ENCODE measurements at regions not wholly inside any gene's neighbourhood (a gene's known extent, or its start where the extent isn't known, plus 50 kb on each side); places are given as distances from the start of the nearest gene placed in this dataset.

DNA sequence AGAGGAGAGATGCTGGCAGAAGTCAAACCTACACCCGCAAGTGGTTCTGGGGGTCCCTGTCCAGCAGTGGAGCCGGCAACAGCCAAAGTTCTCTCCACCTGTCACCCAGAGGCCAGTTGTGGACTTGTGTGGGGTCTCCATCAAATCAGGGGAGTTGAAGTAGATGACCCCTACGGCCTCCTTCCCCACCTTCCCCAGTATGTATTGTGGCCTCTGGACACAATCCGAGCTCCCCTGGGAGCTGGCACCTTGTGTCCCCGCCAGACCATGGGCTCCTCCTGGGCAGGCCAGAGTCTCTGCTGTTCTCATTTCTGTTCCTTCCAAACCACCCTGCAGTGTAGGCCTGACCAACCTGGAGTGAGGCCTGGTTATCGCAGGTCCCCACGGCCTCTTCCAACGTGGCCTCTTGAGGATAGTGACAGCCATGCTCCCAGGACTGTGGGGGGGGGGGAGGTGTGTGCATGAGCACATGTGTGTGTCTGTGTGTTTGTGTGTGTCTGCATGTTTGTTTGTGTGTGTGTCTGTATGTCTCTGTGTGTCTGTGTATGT is 246.4 kb downstream of the MATN1 start:
- WGBS, 2 experiments (ENCODE audit: insufficient coverage in 1 of 2, insufficient read length in 1 of 2), result 80 to 96% methylated on average over 1 to 8 of the region's 8 CpGs
- Histone ChIP-seq H3K27me3 (ENCODE audit: control insufficient read depth, insufficient read depth, low read length, poor library complexity, severe bottlenecking) (no peaks in the 10 kb centered on the region), H3K4me1 (ENCODE audit: control insufficient read depth, insufficient read depth, low read length) (no peaks in the 10 kb centered on the region), H3K4me3 (ENCODE audit: low read length) (no peak overlapping the region), H3K9ac (ENCODE audit: extremely low read depth, low read length, poor library complexity, severe bottlenecking) (no peak overlapping the region), H3K27ac (ENCODE audit: low read depth, low read length) (no peak overlapping the region), H3K36me3 (ENCODE audit: control insufficient read depth, insufficient read depth, low read length) (no peaks in the 10 kb centered on the region), H3K9me3 (ENCODE audit: control insufficient read depth, low read length) (peaks cover 19% of the 10 kb centered on the region)
- no peak overlapping the region for H3K4me3 Mint-ChIP-seq
- no peak for DNase-seq
- no peak for TF ChIP-seq CTCF (conservative IDR thresholded peaks at IDR 0.05)
- H3K36me3 Mint-ChIP-seq (ENCODE audit: low read depth), result peaks cover 2% of the 10 kb centered on the region
- H3K27ac Mint-ChIP-seq, result no peak overlapping the region
- peaks cover 18% of the 10 kb centered on the region for H3K27me3 Mint-ChIP-seq (ENCODE audit: insufficient read depth)
- no peaks in the 10 kb centered on the region for H3K4me1 Mint-ChIP-seq
- H3K9me3 Mint-ChIP-seq, result peaks cover 25% of the 10 kb centered on the region

- no peaks in the 10 kb centered on the region for H3K4me1 Mint-ChIP-seq
- TF ChIP-seq CTCF (conservative IDR thresholded peaks at IDR 0.05), result no peak
- H3K9me3 ChIP-seq (ENCODE audit: control insufficient read depth, low read length), result peaks cover 14% of the 10 kb centered on the region
- H3K27ac ChIP-seq (ENCODE audit: low read depth, low read length), result no peak overlapping the region
- H3K4me3 Mint-ChIP-seq, result no peak overlapping the region
- 67 to 79% methylated on average over 6 of the region's 6 CpGs for WGBS, 2 experiments (ENCODE audit: insufficient coverage in 1 of 2, insufficient read length in 1 of 2)
- H3K4me3 ChIP-seq (ENCODE audit: low read length), result no peak overlapping the region
- DNase-seq, result no peak
- H3K9me3 Mint-ChIP-seq, result peaks cover 19% of the 10 kb centered on the region
- H3K9ac ChIP-seq (ENCODE audit: extremely low read depth, low read length, poor library complexity, severe bottlenecking), result no peak overlapping the region
- H3K36me3 ChIP-seq (ENCODE audit: control insufficient read depth, insufficient read depth, low read length), result no peaks in the 10 kb centered on the region
- no peak overlapping the region for H3K27ac Mint-ChIP-seq
- peaks cover 15% of the 10 kb centered on the region for H3K27me3 Mint-ChIP-seq (ENCODE audit: insufficient read depth)
- no peaks in the 10 kb centered on the region for H3K27me3 ChIP-seq (ENCODE audit: control insufficient read depth, insufficient read depth, low read length, poor library complexity, severe bottlenecking)
- peaks cover 2% of the 10 kb centered on the region for H3K36me3 Mint-ChIP-seq (ENCODE audit: low read depth)
- H3K4me1 ChIP-seq (ENCODE audit: control insufficient read depth, insufficient read depth, low read length), result no peaks in the 10 kb centered on the region
Observed at GRCh38 chr1:30476476-30476875, 246.9 kb downstream of the MATN1 start.

GRCh38 chr1:30475966-30476365 is 247.4 kb downstream of the MATN1 start:
- Histone ChIP-seq H3K4me3 (ENCODE audit: low read length) (no peak overlapping the region), H3K27me3 (ENCODE audit: control insufficient read depth, insufficient read depth, low read length, poor library complexity, severe bottlenecking) (no peaks in the 10 kb centered on the region), H3K9ac (ENCODE audit: extremely low read depth, low read length, poor library complexity, severe bottlenecking) (no peak overlapping the region), H3K9me3 (ENCODE audit: control insufficient read depth, low read length) (peaks cover 9% of the 10 kb centered on the region), H3K27ac (ENCODE audit: low read depth, low read length) (no peak overlapping the region), H3K4me1 (ENCODE audit: control insufficient read depth, insufficient read depth, low read length) (no peaks in the 10 kb centered on the region), H3K36me3 (ENCODE audit: control insufficient read depth, insufficient read depth, low read length) (no peaks in the 10 kb centered on the region)
- H3K4me1 Mint-ChIP-seq, result no peaks in the 10 kb centered on the region
- 70 to 72% methylated on average over 5 to 6 of the region's 6 CpGs for WGBS, 2 experiments (ENCODE audit: insufficient coverage in 1 of 2, insufficient read length in 1 of 2)
- peaks cover 15% of the 10 kb centered on the region for H3K27me3 Mint-ChIP-seq (ENCODE audit: insufficient read depth)
- peaks cover 2% of the 10 kb centered on the region for H3K36me3 Mint-ChIP-seq (ENCODE audit: low read depth)
- no peak for DNase-seq
- TF ChIP-seq CTCF (conservative IDR thresholded peaks at IDR 0.05), result no peak
- no peak overlapping the region for H3K27ac Mint-ChIP-seq
- H3K9me3 Mint-ChIP-seq, result peaks cover 17% of the 10 kb centered on the region
- H3K4me3 Mint-ChIP-seq, result no peak overlapping the region

Measured in endodermal cell (in vitro differentiated cells).